HCT116 (cell line): ENCODE measurements at regions not wholly inside any gene's neighbourhood (a gene's known extent, or its start where the extent isn't known, plus 50 kb on each side); places are given as distances from the start of the nearest gene placed in this dataset.

Experiments
- ATAC-seq: fragments of 200-7000 bp; cut with Tn5 transposase; 2 replicates; pipeline ENCODE4 v1.9.1; 2020; ENCODE audit warnings: mild to moderate bottlenecking, moderate library complexity
- BruUV-seq: library from RNA; stranded (reverse); fragments of 400-500 nt; replicated peaks from 2 replicates; lab custom pipeline; 2021; lab: Mats Ljungman, UMichigan
- CTCF ChIA-PET: fragments of 300-600 bp; sonication (Branson Sonifier 250); formaldehyde crosslinking; loops from one replicate; lab custom pipeline; 2021; ENCODE audit warnings: antibody characterized with exemption; lab: Charles Lee
- POLR2A ChIA-PET: fragments of 300-600, 350-600 bp; sonication (Branson Sonifier 250); formaldehyde crosslinking; loops from one replicate; lab custom pipeline; 2021; ENCODE audit warnings: antibody characterized with exemption; lab: Charles Lee
- RAD21 ChIA-PET, 2 experiments: fragments of 300-600 bp; sonication (Branson Sonifier 250); formaldehyde crosslinking; loops; one replicate each; lab custom pipeline; 2023; ENCODE audit warnings: low total read pairs in 2 of 2; ENCODE audit not compliant: uncharacterized antibody in 2 of 2, unreplicated experiment in 2 of 2, low non-redundant PET in 1 of 2; lab: Charles Lee
- DNase-seq: peaks from one replicate; pipeline ENCODE4 v3.0.0-alpha.2; 2010; ENCODE audit warnings: low read depth, low spot score
- H2AFZ ChIP-seq: fragments of 200-600 bp; shearing (Covaris generic), sonication (generic); 2 replicates; pipeline ENCODE4 v1.6.1; 2017; ENCODE audit warnings: low read depth, mixed run types, mixed read lengths, antibody characterized with exemption, low read length; ENCODE audit not compliant: poor library complexity, severe bottlenecking
- H3K27ac ChIP-seq: 2 replicates; pipeline ENCODE4 v1.5.1; 2012; ENCODE audit warnings: low read depth, low read length
- H3K27me3 ChIP-seq: fragments of 200-600 bp; sonication (generic); 2 replicates; pipeline ENCODE4 v1.6.1; 2016; ENCODE audit warnings: mixed run types, low read length, mixed read lengths; ENCODE audit not compliant: insufficient read depth
- H3K36me3 ChIP-seq, 2 experiments: fragments of 200-500 bp in 1 of 2; fragments of 200-600 bp in 1 of 2; sonication (Bioruptor generic) in 1 of 2; sonication (generic) in 1 of 2; 2 replicates each; pipeline versions ENCODE4 v1.5.1 to v1.6.1; 2014 to 2016; ENCODE audit warnings: low read length in 2 of 2, inconsistent platforms in 1 of 2, mixed read lengths in 1 of 2, mixed run types in 1 of 2; ENCODE audit not compliant: insufficient read depth in 2 of 2, control insufficient read depth in 1 of 2
- H3K4me1 ChIP-seq, 2 experiments: fragments of 200-600 bp in 1 of 2; sonication (generic) in 1 of 2; 2 replicates each; pipeline versions ENCODE4 v1.5.1 to v1.6.1; 2012 to 2017; ENCODE audit warnings: low read length in 2 of 2, inconsistent platforms in 1 of 2, mild to moderate bottlenecking in 1 of 2, mixed read lengths in 1 of 2, mixed run types in 1 of 2, moderate library complexity in 1 of 2; ENCODE audit not compliant: insufficient read depth in 2 of 2, control insufficient read depth in 1 of 2
- H3K4me2 ChIP-seq: fragments of 200-600 bp; sonication (generic); 2 replicates; pipeline ENCODE4 v1.6.1; 2017; ENCODE audit warnings: mixed run types, low read length, mixed read lengths
- H3K4me3 ChIP-seq, 2 experiments: fragments of 200-600 bp in 1 of 2; sonication (generic) in 1 of 2; replicated peaks in 1 of 2; 2 replicates each; pipeline ENCODE4 v1.5.1; 2011 to 2016; ENCODE audit warnings: low read length in 2 of 2, control low read depth in 1 of 2, low read depth in 1 of 2, mild to moderate bottlenecking in 1 of 2, mixed read lengths in 1 of 2, mixed run types in 1 of 2
- H3K79me2 ChIP-seq: fragments of 200-600 bp; sonication (generic); 2 replicates; pipeline ENCODE4 v1.6.1; 2017; ENCODE audit warnings: mild to moderate bottlenecking, mixed run types, low read length, moderate library complexity, mixed read lengths; ENCODE audit not compliant: insufficient read depth
- H3K9ac ChIP-seq: fragments of 200-600 bp; sonication (generic); 2 replicates; pipeline ENCODE4 v1.6.1; 2016; ENCODE audit warnings: low read length, mixed read lengths
- H3K9me2 ChIP-seq: fragments of 200-600 bp; sonication (generic), shearing (Covaris generic); 2 replicates; pipeline ENCODE4 v1.6.1; 2017; ENCODE audit warnings: mixed run types, mild to moderate bottlenecking, moderate library complexity; ENCODE audit not compliant: insufficient read depth
- H3K9me3 ChIP-seq, 2 experiments: fragments of 200-500 bp in 1 of 2; fragments of 200-600 bp in 1 of 2; sonication (Bioruptor generic) in 1 of 2; sonication (generic) in 1 of 2; 2 replicates each; pipeline ENCODE4 v1.6.1; 2014 to 2017; ENCODE audit warnings: low read length in 2 of 2, mixed read lengths in 2 of 2, inconsistent platforms in 1 of 2, low read depth in 1 of 2, mild to moderate bottlenecking in 1 of 2, mixed run types in 1 of 2, moderate library complexity in 1 of 2; ENCODE audit not compliant: control insufficient read depth in 1 of 2, insufficient read depth in 1 of 2
- H4K20me1 ChIP-seq: fragments of 200-600 bp; sonication (generic), shearing (Covaris generic); 2 replicates; pipeline ENCODE4 v1.6.1; 2017; ENCODE audit warnings: mixed run types, mild to moderate bottlenecking, moderate library complexity; ENCODE audit not compliant: insufficient read depth
- ATF3 ChIP-seq: IDR thresholded peaks from 2 replicates; pipeline ENCODE4 v1.6.1; 2012
- CBX3 ChIP-seq: IDR thresholded peaks from 2 replicates; pipeline ENCODE4 v1.6.1; 2012; ENCODE audit warnings: low read depth
- CTCF ChIP-seq, 3 experiments: fragments of 200-600 bp in 1 of 3; sonication (generic) in 1 of 3; IDR thresholded peaks in 2 of 3; conservative IDR thresholded peaks in 1 of 3; 2 replicates each; pipeline ENCODE4 v1.5.1; 2012 to 2017; ENCODE audit warnings: low read depth in 2 of 3, low read length in 2 of 3, antibody characterized with exemption in 1 of 3, borderline replicate concordance in 1 of 3, control low read depth in 1 of 3, mild to moderate bottlenecking in 1 of 3, mixed read lengths in 1 of 3, mixed run types in 1 of 3, moderate library complexity in 1 of 3; ENCODE audit not compliant: insufficient read depth in 1 of 3
- EGR1 ChIP-seq: IDR thresholded peaks from 2 replicates; pipeline ENCODE4 v1.6.1; 2012; ENCODE audit warnings: low read depth
- ELF1 ChIP-seq: IDR thresholded peaks from 2 replicates; pipeline ENCODE4 v1.6.1; 2012; ENCODE audit warnings: low read depth, borderline replicate concordance
- EZH2phosphoT487 ChIP-seq: fragments of 200-600 bp; IDR thresholded peaks from 2 replicates; pipeline ENCODE4 v1.6.1; 2018; ENCODE audit warnings: antibody characterized with exemption, borderline replicate concordance
- FOSL1 ChIP-seq: IDR thresholded peaks from 2 replicates; pipeline ENCODE4 v1.6.1; 2012; ENCODE audit warnings: low read depth
- JUND ChIP-seq: IDR thresholded peaks from 2 replicates; pipeline ENCODE4 v1.6.1; 2012
- MAX ChIP-seq: IDR thresholded peaks from 2 replicates; pipeline ENCODE4 v1.6.1; 2012
- POLR2A ChIP-seq: IDR thresholded peaks from 2 replicates; pipeline ENCODE4 v1.7.0; 2011; ENCODE audit warnings: borderline replicate concordance; ENCODE audit not compliant: insufficient read depth, insufficient read length; ENCODE audit errors: extremely low read depth
- POLR2AphosphoS5 ChIP-seq: IDR thresholded peaks from 2 replicates; pipeline ENCODE4 v1.6.1; 2011; ENCODE audit warnings: mild to moderate bottlenecking, low read depth, low read length, moderate library complexity
- RAD21 ChIP-seq: IDR thresholded peaks from 2 replicates; pipeline ENCODE4 v1.6.1; 2012; ENCODE audit warnings: low read depth, mild to moderate bottlenecking
- REST ChIP-seq: IDR thresholded peaks from 2 replicates; pipeline ENCODE4 v1.6.1; 2012; ENCODE audit warnings: low read depth
- SIN3A ChIP-seq: IDR thresholded peaks from 2 replicates; pipeline ENCODE4 v1.6.1; 2012; ENCODE audit warnings: low read depth
- SRF ChIP-seq: IDR thresholded peaks from 2 replicates; pipeline ENCODE4 v1.6.1; 2012; ENCODE audit warnings: low read depth
- ZNF274 ChIP-seq: fragments of 200-500 bp; sonication (Bioruptor generic); IDR thresholded peaks from 2 replicates; pipeline ENCODE4 v1.6.1; 2014; ENCODE audit warnings: mild to moderate bottlenecking, low read depth, low read length, inconsistent platforms
- intact Hi-C: fragments of 100-400 bp; cut with micrococcal nuclease; formaldehyde crosslinking; loops from 2 replicates; pipeline ENCODE4 v1.10.0; 2022

- H3K4me2 ChIP-seq: no peak overlapping the region
- no peaks in the 10 kb centered on the region for H3K9me2 ChIP-seq
- no peak for DNase-seq
- RAD21 ChIA-PET: no interaction called here
- no peak overlapping the region for H3K27ac ChIP-seq
- no peaks in the 10 kb centered on the region for H3K4me1 ChIP-seq
- H3K9me3 ChIP-seq: no peaks in the 10 kb centered on the region
- TF ChIP-seq FOSL1 (no peak), RAD21 (no peak), SIN3A (no peak), CBX3 (no peak), JUND (no peak), ZNF274 (no peak), POLR2A (no peak), EGR1 (no peak)
- POLR2A ChIA-PET: no interaction called here
- BruUV-seq: no TSS peak
- no peak overlapping the region for H2AFZ ChIP-seq
- H3K79me2 ChIP-seq: no peaks in the 10 kb centered on the region
- intact Hi-C loops: no loop called here
- CTCF ChIA-PET: no interaction called here
- no peak overlapping the region for H3K9ac ChIP-seq
- no peak overlapping the region for H3K4me3 ChIP-seq
- no peak for ATAC-seq
- H4K20me1 ChIP-seq: no peaks in the 10 kb centered on the region
- H3K36me3 ChIP-seq: no peaks in the 10 kb centered on the region
- peaks cover 26% of the 10 kb centered on the region; the same call in 1 of the 2 replicates for H3K27me3 ChIP-seq
Measured at GRCh38 chr17:77803726-77804125, 154.8 kb upstream of the TNRC6C start.

GRCh38 chr17:77804796-77805426, 153.6 kb upstream of the TNRC6C start:
- H2AFZ ChIP-seq: no peak overlapping the region
- no peak overlapping the region for H3K9ac ChIP-seq
- no peak overlapping the region for H3K4me2 ChIP-seq
- H3K79me2 ChIP-seq: no peaks in the 10 kb centered on the region
- no peaks in the 10 kb centered on the region for H3K4me1 ChIP-seq
- H3K27me3 ChIP-seq: peaks cover 26% of the 10 kb centered on the region; the same call in 1 of the 2 replicates
- ChIA-PET RAD21 (no interaction called here), CTCF (no interaction called here), POLR2A (no interaction called here)
- intact Hi-C loops: no loop called here
- no peaks in the 10 kb centered on the region for H4K20me1 ChIP-seq
- no peaks in the 10 kb centered on the region for H3K36me3 ChIP-seq
- H3K4me3 ChIP-seq: no peak overlapping the region
- no peak for ATAC-seq
- H3K9me3 ChIP-seq: no peaks in the 10 kb centered on the region
- no peaks in the 10 kb centered on the region for H3K9me2 ChIP-seq
- no peak for DNase-seq
- H3K27ac ChIP-seq: no peak overlapping the region
- no TSS peak for BruUV-seq
- TF ChIP-seq POLR2AphosphoS5: no peak
- TF ChIP-seq CTCF (IDR thresholded peaks at IDR 0.05 in 2 of 3, conservative IDR thresholded peaks at IDR 0.05 in 1 of 3; ENCODE audit: borderline replicate concordance in 1 of 3, insufficient read depth in 1 of 3, low read depth in 2 of 3, low read length in 2 of 3): no peak
- TF ChIP-seq EZH2phosphoT487: no peak
- TF ChIP-seq ELF1: no peak
- TF ChIP-seq REST: no peak
- TF ChIP-seq MAX: no peak
- TF ChIP-seq SRF: no peak
- TF ChIP-seq ATF3: no peak
- TF ChIP-seq FOSL1: no peak
